Activated CD4-positive, alpha-beta T cell treated with anti-CD3 and anti-CD28 coated beads for 36 hours (primary cell): ENCODE measurements at regions not wholly inside any gene's neighbourhood (a gene's known extent, or its start where the extent isn't known, plus 50 kb on each side); places are given as distances from the start of the nearest gene placed in this dataset.

ENCODE experiments used
- ATAC-seq: fragments of 200-7000 bp; cut with Tn5 transposase; one replicate; pipeline ENCODE4 v1.10.0; 2021; ENCODE audit warnings: mild to moderate bottlenecking, moderate library complexity
- CTCF ChIA-PET: fragments of 350-600 bp; sonication (Branson Sonifier 250); formaldehyde crosslinking; loops from one replicate; lab custom pipeline; 2021; ENCODE audit warnings: antibody characterized with exemption; lab: Charles Lee
- POLR2A ChIA-PET: fragments of 350-600 bp; sonication (Branson Sonifier 250); formaldehyde crosslinking; loops from one replicate; lab custom pipeline; 2021; ENCODE audit warnings: antibody characterized with exemption, inconsistent platforms; lab: Charles Lee
- DNase-seq: peaks from one replicate; pipeline ENCODE4 v3.0.0-alpha.2; 2020
- H3K27ac Mint-ChIP-seq: one replicate; pipeline ENCODE4 v1.8.0; 2021; ENCODE audit warnings: mixed read lengths
- H3K27me3 Mint-ChIP-seq: one replicate; pipeline ENCODE4 v1.8.0; 2021; ENCODE audit warnings: mixed read lengths
- H3K36me3 Mint-ChIP-seq: one replicate; pipeline ENCODE4 v1.8.0; 2021; ENCODE audit warnings: low read depth, mixed read lengths
- H3K4me1 Mint-ChIP-seq: one replicate; pipeline ENCODE4 v1.8.0; 2021; ENCODE audit warnings: mixed read lengths
- H3K4me3 Mint-ChIP-seq: one replicate; pipeline ENCODE4 v1.8.0; 2021; ENCODE audit warnings: mild to moderate bottlenecking, moderate library complexity, mixed read lengths
- H3K9me3 Mint-ChIP-seq: one replicate; pipeline ENCODE4 v1.8.0; 2021; ENCODE audit warnings: low read depth, mixed read lengths
- intact Hi-C, 2 experiments: fragments of 100-400 bp; cut with DNase I in 1 of 2; cut with micrococcal nuclease in 1 of 2; formaldehyde crosslinking; loops; one replicate each; pipeline versions ENCODE4 v1.14.2 to v1.15.1; 2022 to 2024; cut with DNase I, micrococcal nuclease

DNA sequence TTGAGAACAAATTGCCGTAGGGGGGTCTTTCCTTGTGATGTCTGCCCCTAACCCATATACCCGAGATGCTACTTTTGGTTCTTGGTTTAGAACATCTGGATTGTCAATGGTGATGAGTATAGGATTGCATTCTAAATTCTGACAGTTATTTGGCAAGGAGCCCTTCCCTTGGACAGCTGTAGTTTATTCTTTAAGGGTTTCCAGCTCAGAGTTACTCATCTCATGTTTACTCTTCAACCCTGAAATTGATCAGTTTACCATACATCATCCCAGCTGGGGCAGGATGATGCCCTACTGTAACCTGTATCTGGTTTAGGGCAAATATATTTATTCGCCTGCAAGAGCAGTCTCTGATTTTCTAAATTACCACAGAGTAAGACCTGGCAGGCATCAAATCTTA, 85.7 kb upstream of the XCR1 start:
- no peak overlapping the region for H3K4me3 Mint-ChIP-seq
- ChIA-PET POLR2A (interaction anchor here (0.8 kb wide), 1 partner anchor 451 kb away, joined by 3 read pairs; no protein-coding TSS in a partner anchor), CTCF (no interaction called here)
- no peaks in the 10 kb centered on the region for H3K9me3 Mint-ChIP-seq
- H3K27ac Mint-ChIP-seq, result no peak overlapping the region
- intact Hi-C loops, result no loop called here
- peaks cover 11% of the 10 kb centered on the region for H3K27me3 Mint-ChIP-seq
- H3K4me1 Mint-ChIP-seq, result peaks cover 9% of the 10 kb centered on the region
- no peaks in the 10 kb centered on the region for H3K36me3 Mint-ChIP-seq
- ATAC-seq (no peak), DNase-seq (no peak)

DNA sequence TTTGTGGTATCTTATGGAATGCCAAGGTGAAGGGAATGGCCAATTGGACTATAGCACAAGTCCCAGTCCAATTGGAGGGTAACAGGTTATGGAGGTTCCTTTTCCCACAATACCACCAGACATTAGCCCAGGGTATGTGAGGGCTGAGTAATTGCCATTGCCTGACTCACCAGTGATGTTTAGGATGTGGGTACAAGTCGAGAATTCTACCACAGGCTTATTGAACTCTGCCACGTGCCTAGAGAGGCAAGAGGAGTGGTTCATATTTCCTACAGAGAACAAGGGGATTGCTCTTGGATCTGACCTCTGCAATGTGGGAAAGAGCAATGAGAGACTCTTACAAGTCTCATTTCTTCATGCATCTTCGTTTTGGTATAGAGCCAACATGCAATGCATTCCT, 85.0 kb upstream of the XCR1 start:
- Mint-ChIP-seq H3K27ac (no peak overlapping the region), H3K4me1 (peaks cover 11% of the 10 kb centered on the region), H3K36me3 (no peaks in the 10 kb centered on the region), H3K9me3 (no peaks in the 10 kb centered on the region), H3K4me3 (no peak overlapping the region), H3K27me3 (peaks cover 13% of the 10 kb centered on the region)
- CTCF ChIA-PET, result no interaction called here
- DNase-seq, result no peak
- no peak for ATAC-seq
- intact Hi-C loops, result no loop called here
- POLR2A ChIA-PET, result no interaction called here

DNA sequence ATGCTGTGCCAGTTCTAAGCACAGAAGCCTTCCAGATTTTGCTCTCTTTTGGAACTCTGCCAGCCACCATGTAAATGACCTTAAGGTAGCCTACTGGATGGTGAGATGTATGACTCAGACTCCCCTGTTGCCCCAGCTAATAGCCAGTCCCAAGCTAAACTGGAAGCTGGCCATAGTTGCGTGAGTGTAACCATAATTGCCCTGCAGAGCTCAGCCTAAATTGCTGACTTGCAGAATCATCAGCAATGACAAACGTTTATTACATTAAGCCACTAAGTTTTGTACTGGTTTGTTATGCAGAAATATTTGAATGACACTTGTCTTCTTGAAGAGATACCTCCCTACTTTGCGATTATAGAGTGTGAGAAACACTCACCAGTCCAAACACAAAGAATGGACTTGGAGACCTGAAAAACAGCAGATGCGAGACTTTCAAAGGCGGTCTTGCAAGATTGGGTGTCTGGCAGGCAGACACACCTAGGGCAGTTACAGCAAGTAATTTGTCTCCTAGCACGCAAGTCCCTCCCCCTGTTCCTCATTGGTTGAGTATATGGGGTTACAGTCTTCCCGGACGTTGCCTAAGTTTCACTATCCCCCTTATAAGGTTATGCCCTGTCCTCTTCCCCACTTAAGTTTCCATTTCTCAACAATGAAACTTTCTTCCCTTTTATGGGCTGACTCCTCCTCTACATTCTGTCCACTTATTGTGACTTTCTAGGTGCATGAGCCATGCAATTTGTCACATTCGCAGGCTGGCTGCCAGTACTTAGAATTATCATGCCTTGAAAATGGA, 83.6 kb upstream of the XCR1 start:
- no peak for DNase-seq
- intact Hi-C loops, result no loop called here

DNA sequence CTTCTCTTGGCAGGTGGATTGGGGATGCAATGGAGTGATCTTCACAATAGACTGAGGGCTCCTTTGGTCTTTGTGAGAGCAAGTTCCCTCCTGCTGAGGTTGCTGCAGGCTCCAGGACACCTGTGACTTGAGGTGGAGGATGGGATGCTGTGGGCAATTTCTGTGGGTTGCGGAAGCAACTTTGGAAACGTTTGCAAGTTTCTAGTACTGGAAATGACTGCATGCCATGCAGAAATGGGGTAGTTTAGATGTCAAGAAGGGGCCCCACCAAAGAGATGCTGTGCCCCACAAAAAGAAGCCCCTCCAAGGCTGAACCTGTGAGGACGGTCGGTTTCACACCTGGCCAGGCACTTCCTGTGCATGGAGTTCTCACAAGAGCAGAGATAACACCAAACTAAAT, 80.4 kb upstream of the XCR1 start:
- CTCF ChIA-PET, result no interaction called here
- no peaks in the 10 kb centered on the region for H3K9me3 Mint-ChIP-seq
- POLR2A ChIA-PET, result no interaction called here
- DNase-seq, result no peak
- peaks cover 11% of the 10 kb centered on the region for H3K4me1 Mint-ChIP-seq
- no peak for ATAC-seq
- no peak overlapping the region for H3K27ac Mint-ChIP-seq
- H3K36me3 Mint-ChIP-seq, result no peaks in the 10 kb centered on the region
- H3K4me3 Mint-ChIP-seq, result no peak overlapping the region
- intact Hi-C loops, result no loop called here
- peaks cover 22% of the 10 kb centered on the region for H3K27me3 Mint-ChIP-seq

More for the DNA sequence above, 83.6 kb upstream of the XCR1 start:
- no peak overlapping the region for H3K27ac Mint-ChIP-seq
- H3K4me3 Mint-ChIP-seq, result no peak overlapping the region
- H3K36me3 Mint-ChIP-seq, result no peaks in the 10 kb centered on the region
- peak; percentile 31 for ATAC-seq
- H3K27me3 Mint-ChIP-seq, result peaks cover 16% of the 10 kb centered on the region
- peaks cover 11% of the 10 kb centered on the region for H3K4me1 Mint-ChIP-seq
- H3K9me3 Mint-ChIP-seq, result no peaks in the 10 kb centered on the region
- ChIA-PET POLR2A (interaction anchor here (0.7 kb wide), 1 partner anchor 431 kb away, joined by 4 read pairs; no protein-coding TSS in a partner anchor), CTCF (no interaction called here)

DNA sequence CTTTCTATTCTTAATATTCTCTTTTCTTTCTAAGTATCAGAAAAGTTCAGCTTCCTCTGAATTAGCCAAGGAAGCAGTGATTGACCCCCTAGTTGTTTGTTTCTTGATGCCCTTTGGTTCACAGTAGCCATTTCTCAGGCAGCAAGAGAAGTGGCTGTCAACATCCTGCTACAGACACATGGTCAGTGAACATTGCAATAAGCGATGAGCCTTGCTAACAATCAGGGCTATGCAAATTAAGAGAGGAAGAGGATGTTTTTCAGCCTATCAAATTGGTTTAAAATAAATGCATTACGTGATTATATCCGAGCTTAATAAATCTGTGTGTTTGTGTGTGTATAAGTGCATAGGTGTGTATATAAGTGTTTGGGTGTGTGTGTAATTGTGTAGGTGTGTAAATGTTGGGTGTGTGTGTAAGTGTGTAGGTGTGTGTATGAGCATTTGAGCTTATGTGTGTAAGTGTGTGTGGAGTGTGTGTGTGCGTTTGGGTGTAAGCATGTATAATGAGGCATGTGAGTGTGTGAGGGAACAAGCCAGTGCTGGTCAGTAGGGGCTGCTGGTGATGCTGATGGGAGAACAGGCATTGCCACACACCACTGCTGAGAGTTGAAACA, 78.1 kb upstream of the XCR1 start:
- ChIA-PET CTCF (interaction anchor here (0.5 to 1.4 kb wide), 2 partner anchors 14 to 18 kb away, joined by 4 read pairs; no protein-coding TSS in a partner anchor), POLR2A (no interaction called here)
- ATAC-seq (no peak), DNase-seq (no peak)
- H3K27ac Mint-ChIP-seq, result no peak overlapping the region
- peaks cover 11% of the 10 kb centered on the region for H3K4me1 Mint-ChIP-seq
- intact Hi-C loops, result no loop called here
- H3K4me3 Mint-ChIP-seq, result no peak overlapping the region
- peaks cover 7% of the 10 kb centered on the region for H3K9me3 Mint-ChIP-seq
- peaks cover 26% of the 10 kb centered on the region for H3K27me3 Mint-ChIP-seq
- no peaks in the 10 kb centered on the region for H3K36me3 Mint-ChIP-seq

DNA sequence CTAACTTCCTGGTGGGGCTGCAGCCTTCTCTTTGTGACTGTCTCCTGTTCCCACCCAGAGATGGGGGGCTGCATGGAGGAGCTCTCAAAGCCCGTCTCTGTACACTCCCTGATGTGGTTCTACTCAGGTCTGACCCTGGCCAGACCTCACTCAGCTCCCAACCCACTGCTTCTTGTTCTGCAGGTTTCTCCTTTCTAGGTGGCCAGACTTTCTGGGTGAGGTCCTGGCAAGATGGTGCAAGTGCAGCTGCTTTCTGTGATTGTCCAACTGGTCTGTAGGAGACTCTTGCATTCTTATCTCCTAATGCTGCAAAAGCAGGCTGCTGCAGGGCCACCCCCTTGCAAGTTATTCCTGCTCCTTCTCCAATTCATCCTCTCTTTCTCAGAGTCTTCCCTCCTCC, 77.4 kb upstream of the XCR1 start:
- peaks cover 13% of the 10 kb centered on the region for H3K4me1 Mint-ChIP-seq
- H3K36me3 Mint-ChIP-seq, result no peaks in the 10 kb centered on the region
- intact Hi-C loops, result no loop called here
- ATAC-seq, result no peak
- CTCF ChIA-PET, result interaction anchor here (0.5 to 1.4 kb wide), 3 partner anchors 14 to 62 kb away, joined by 3 to 4 read pairs (median 4); no protein-coding TSS in a partner anchor
- no peak overlapping the region for H3K27ac Mint-ChIP-seq
- no peak for DNase-seq
- peaks cover 7% of the 10 kb centered on the region for H3K9me3 Mint-ChIP-seq
- POLR2A ChIA-PET, result interaction anchor here (0.6 kb wide), 1 partner anchor 14 kb away, joined by 3 read pairs; no protein-coding TSS in a partner anchor
- H3K4me3 Mint-ChIP-seq, result no peak overlapping the region
- H3K27me3 Mint-ChIP-seq, result peaks cover 31% of the 10 kb centered on the region

DNA sequence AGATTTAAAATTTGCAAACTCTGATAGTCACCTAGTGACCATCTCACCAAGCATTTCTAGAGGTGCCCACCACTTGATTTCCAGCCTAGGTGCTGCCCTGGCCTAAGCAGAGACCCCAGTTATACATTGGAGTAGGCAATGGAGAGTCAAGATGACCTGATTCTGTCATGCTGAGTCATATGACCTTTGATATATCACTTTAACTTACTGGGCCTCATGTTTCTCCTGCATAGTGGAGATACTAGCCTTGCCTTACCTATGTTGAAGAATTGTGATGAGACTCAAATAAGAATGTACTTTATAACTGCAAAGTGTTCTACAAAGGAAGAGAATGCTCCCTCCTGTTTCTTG, 75.5 kb upstream of the XCR1 start:
- Mint-ChIP-seq H3K27me3 (peaks cover 35% of the 10 kb centered on the region), H3K4me1 (peaks cover 21% of the 10 kb centered on the region), H3K27ac (no peak overlapping the region), H3K9me3 (peaks cover 7% of the 10 kb centered on the region), H3K4me3 (no peak overlapping the region), H3K36me3 (peaks cover 1% of the 10 kb centered on the region)
- intact Hi-C loops, result no loop called here
- ATAC-seq (no peak), DNase-seq (no peak)
- POLR2A ChIA-PET, result no interaction called here
- CTCF ChIA-PET, result no interaction called here

DNA sequence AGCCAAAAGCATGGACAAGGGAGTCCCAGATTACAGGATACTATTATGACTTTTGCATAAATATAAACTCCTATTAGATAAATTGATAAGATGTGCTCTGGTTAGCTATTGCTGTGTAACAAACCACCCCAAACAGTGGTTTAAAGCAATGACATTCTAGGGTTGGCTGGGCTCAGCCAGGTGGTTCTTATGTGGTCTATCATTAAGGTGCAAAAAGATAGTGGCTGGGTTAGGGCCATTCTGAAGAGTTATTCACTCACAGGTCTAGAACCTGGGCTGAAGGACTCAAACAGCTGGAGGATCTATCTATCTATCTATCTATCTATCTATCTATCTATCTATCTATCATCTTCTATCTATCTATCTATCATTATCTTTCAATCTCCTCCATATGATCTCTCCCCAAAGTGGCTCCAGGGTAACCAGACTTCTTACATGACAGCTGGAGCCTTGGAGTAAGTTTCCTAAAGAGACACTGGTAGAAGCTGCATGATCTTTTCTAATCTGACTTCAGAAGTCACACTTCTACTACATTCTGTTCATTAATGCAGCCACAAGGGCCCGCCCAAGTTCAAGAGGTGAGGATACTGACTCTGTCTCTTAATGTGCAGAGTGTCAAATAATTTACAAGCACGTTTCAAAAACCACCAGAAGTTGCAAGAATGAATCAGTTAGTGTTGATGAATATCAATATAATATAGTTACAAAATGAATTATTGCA, 74.9 kb upstream of the XCR1 start:
- H3K36me3 Mint-ChIP-seq, result peaks cover 1% of the 10 kb centered on the region
- peaks cover 7% of the 10 kb centered on the region for H3K9me3 Mint-ChIP-seq
- CTCF ChIA-PET, result interaction anchor here (0.6 to 1.4 kb wide), 3 partner anchors 16 to 270 kb away, joined by 3 read pairs; no protein-coding TSS in a partner anchor
- H3K4me3 Mint-ChIP-seq, result no peak overlapping the region
- POLR2A ChIA-PET, result no interaction called here
- ATAC-seq, result no peak
- intact Hi-C loops, result no loop called here
- no peak for DNase-seq
- peaks cover 26% of the 10 kb centered on the region for H3K4me1 Mint-ChIP-seq
- peaks cover 32% of the 10 kb centered on the region for H3K27me3 Mint-ChIP-seq
- H3K27ac Mint-ChIP-seq, result no peak overlapping the region

DNA sequence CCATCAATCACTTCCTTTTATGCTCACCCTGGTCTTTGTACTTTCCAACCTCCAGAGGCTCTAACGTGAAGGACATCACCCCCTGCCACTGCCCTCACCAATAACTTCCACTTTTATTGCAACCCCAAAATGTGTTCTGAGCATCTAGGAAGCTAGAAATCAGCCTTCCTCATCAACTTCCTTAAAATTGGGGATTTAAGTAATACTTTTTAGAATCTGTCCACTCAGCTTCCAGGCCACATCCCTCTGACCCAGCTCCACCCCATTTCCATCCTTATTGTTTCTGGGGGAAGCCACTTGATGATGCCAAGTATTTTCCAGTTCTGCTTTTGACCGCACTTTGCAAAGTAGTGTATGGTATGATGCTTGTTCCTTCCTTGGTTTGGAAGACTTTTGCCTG, 73.5 kb upstream of the XCR1 start:
- CTCF ChIA-PET, result interaction anchor here (0.8 to 1.5 kb wide), 5 partner anchors 15 to 287 kb away, joined by 3 read pairs; no protein-coding TSS in a partner anchor
- H3K36me3 Mint-ChIP-seq, result peaks cover 1% of the 10 kb centered on the region
- peaks cover 36% of the 10 kb centered on the region for H3K27me3 Mint-ChIP-seq
- intact Hi-C loops, result no loop called here
- POLR2A ChIA-PET, result no interaction called here
- no peak overlapping the region for H3K4me3 Mint-ChIP-seq
- no peak overlapping the region for H3K27ac Mint-ChIP-seq
- H3K9me3 Mint-ChIP-seq, result peaks cover 7% of the 10 kb centered on the region
- ATAC-seq (no peak), DNase-seq (no peak)
- peaks cover 31% of the 10 kb centered on the region for H3K4me1 Mint-ChIP-seq

DNA sequence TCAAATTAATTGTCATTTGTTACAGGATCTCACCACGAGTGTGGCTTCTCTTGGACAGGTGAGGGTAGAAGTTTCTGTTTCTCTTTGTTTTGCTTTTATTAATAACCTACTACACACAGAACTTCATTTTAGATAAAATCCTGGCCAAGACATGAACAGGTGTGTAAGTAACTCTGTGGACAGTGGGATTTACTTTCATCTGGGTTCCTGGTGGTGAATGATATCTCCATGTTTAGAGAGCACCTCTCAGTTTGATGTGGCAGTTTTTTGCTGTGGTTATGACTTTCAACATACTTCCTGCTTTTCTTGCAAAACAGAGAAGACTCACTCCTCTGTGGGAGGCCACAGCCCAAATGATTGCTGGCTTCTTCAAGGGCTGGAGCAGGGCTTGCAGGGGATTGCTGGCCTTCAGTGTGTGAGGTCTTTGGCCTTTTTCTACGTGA, 71.1 kb upstream of the XCR1 start:
- peaks cover 51% of the 10 kb centered on the region for H3K27me3 Mint-ChIP-seq
- CTCF ChIA-PET, result interaction anchor here (0.6 to 2.3 kb wide), 8 partner anchors 14 to 391 kb away, joined by 3 to 14 read pairs (median 4); partner anchors contain the start of genes CCR5 and CXCR6

More for the DNA sequence above, 71.1 kb upstream of the XCR1 start:
- POLR2A ChIA-PET, result interaction anchor here (0.6 to 1.3 kb wide), 4 partner anchors 33 to 277 kb away, joined by 3 read pairs; no protein-coding TSS in a partner anchor
- H3K27ac Mint-ChIP-seq, result peak overlapping the region; percentile 62
- peaks cover 7% of the 10 kb centered on the region for H3K9me3 Mint-ChIP-seq
- ATAC-seq (peak; percentile 76), DNase-seq (peak; percentile 73)
- no peak overlapping the region for H3K4me3 Mint-ChIP-seq
- peaks cover 31% of the 10 kb centered on the region for H3K4me1 Mint-ChIP-seq
- intact Hi-C loops, result loop anchor here (1.0 to 5.0 kb wide), 7 partner anchors 8 to 272 kb away; partner anchors contain the start of genes CCR1 (in 2 of the 2) and CCR5 (in 1 of the 2)
- peaks cover 1% of the 10 kb centered on the region for H3K36me3 Mint-ChIP-seq
